ENCODE measurements at regions not wholly inside any gene's neighbourhood (a gene's known extent, or its start where the extent isn't known, plus 50 kb on each side); places are given as distances from the start of the nearest gene placed in this dataset.

GRCh38 chr6:97820400-97820799, 537.4 kb upstream of the MMS22L start:
- DNase-seq = no peak

GRCh38 chr6:97822632-97823031, 539.6 kb upstream of the MMS22L start:
- no peak for DNase-seq

- DNase-seq = no peak
Measured at GRCh38 chr6:97841763-97842162, 558.7 kb upstream of the MMS22L start.

GRCh38 chr6:97842521-97842920, 559.5 kb upstream of the MMS22L start:
- DNase-seq = no peak

GRCh38 chr6:97849390-97849789, 566.4 kb upstream of the MMS22L start:
- DNase-seq = no peak

- no peak for DNase-seq
Measured at GRCh38 chr6:97850458-97851212, 567.6 kb upstream of the MMS22L start.

GRCh38 chr6:97863697-97864096, 580.7 kb upstream of the MMS22L start:
- DNase-seq = no peak

- DNase-seq = no peak
Measured at GRCh38 chr6:97864366-97864765, 581.4 kb upstream of the MMS22L start.

GRCh38 chr6:97864826-97865225, 581.8 kb upstream of the MMS22L start:
- no peak for DNase-seq

- DNase-seq = no peak
Measured at GRCh38 chr6:97865612-97866011, 582.6 kb upstream of the MMS22L start.

- DNase-seq = no peak
Measured at GRCh38 chr6:97866616-97867015, 583.6 kb upstream of the MMS22L start.

- DNase-seq = no peak
Measured at GRCh38 chr6:97867177-97867576, 584.2 kb upstream of the MMS22L start.

- no peak for DNase-seq
Measured at GRCh38 chr6:97870273-97870672, 587.3 kb upstream of the MMS22L start.

- no peak for DNase-seq
Measured at GRCh38 chr6:97876711-97877110, 593.7 kb upstream of the MMS22L start.

- DNase-seq = no peak
Measured at GRCh38 chr6:97882755-97883154, 599.7 kb upstream of the MMS22L start.

GRCh38 chr6:97885325-97885724, 602.3 kb upstream of the MMS22L start:
- DNase-seq = no peak

GRCh38 chr6:97885828-97886227, 602.8 kb upstream of the MMS22L start:
- DNase-seq = no peak

- DNase-seq = no peak
Measured at GRCh38 chr6:97901531-97901930, 618.5 kb upstream of the MMS22L start.

GRCh38 chr6:97909380-97909779, 626.4 kb upstream of the MMS22L start:
- DNase-seq = no peak

GRCh38 chr6:97913721-97914120, 630.7 kb upstream of the MMS22L start:
- no peak for DNase-seq

GRCh38 chr6:97914912-97915311, 631.9 kb upstream of the MMS22L start:
- no peak for DNase-seq

- DNase-seq = no peak
Measured at GRCh38 chr6:97915537-97915936, 632.5 kb upstream of the MMS22L start.

- DNase-seq = no peak
Measured at GRCh38 chr6:97917369-97917768, 634.4 kb upstream of the MMS22L start.

GRCh38 chr6:97919046-97919445, 636.0 kb upstream of the MMS22L start:
- DNase-seq = no peak

- no peak for DNase-seq
Measured at GRCh38 chr6:97919631-97920030, 636.6 kb upstream of the MMS22L start.

Measured in NCI-H510A treated with DMSO at 0.1 percent for 48 hours (cell line).